Ovary (tissue), 7 donors: ENCODE measurements at regions not wholly inside any gene's neighbourhood (a gene's known extent, or its start where the extent isn't known, plus 50 kb on each side); places are given as distances from the start of the nearest gene placed in this dataset.

ENCODE experiments used
- DNase-seq, 5 donors: peaks; one replicate each; pipeline ENCODE4 v3.0.0-alpha.2; 2019 to 2020
- H3K27ac ChIP-seq, 2 donors: fragments of 200-600 bp; one replicate each; pipeline versions ENCODE4 v1.5.1 to v1.8.0; 2019 to 2022
- H3K27me3 ChIP-seq: fragments of 200-600 bp; one replicate; pipeline ENCODE4 v1.8.0; 2022
- H3K36me3 ChIP-seq: fragments of 200-600 bp; sonication (generic); one replicate; pipeline ENCODE4 v1.5.1; 2019
- H3K4me1 ChIP-seq: one replicate; pipeline ENCODE4 v1.8.1; 2013; ENCODE audit warnings: mild to moderate bottlenecking, moderate library complexity; ENCODE audit not compliant: insufficient read depth
- H3K4me3 ChIP-seq: fragments of 200-600 bp; sonication (generic); one replicate; pipeline ENCODE4 v1.5.1; 2017
- H3K9me3 ChIP-seq, 2 donors: fragments of 200-600 bp in 1 of 2; sonication (generic) in 1 of 2; one replicate each; pipeline versions ENCODE4 v1.5.1 to v1.8.1; 2013 to 2019; ENCODE audit warnings: mild to moderate bottlenecking in 1 of 2, moderate library complexity in 1 of 2
- CTCF ChIP-seq, 3 donors: fragments of 450-650 bp in 2 of 3; fragments of 200-600 bp in 1 of 3; IDR thresholded peaks; one replicate each; pipeline versions ENCODE4 v1.5.1 to v1.8.0; 2016 to 2022; ENCODE audit warnings: antibody characterized with exemption in 3 of 3, mild to moderate bottlenecking in 1 of 3
- EP300 ChIP-seq: sonication (generic); formaldehyde crosslinking; IDR thresholded peaks from one replicate; pipeline ENCODE4 v1.6.1; 2017; ENCODE audit warnings: antibody characterized with exemption
- POLR2A ChIP-seq: fragments of 450-650 bp; IDR thresholded peaks from one replicate; pipeline ENCODE4 v1.6.1; 2017; ENCODE audit warnings: antibody characterized with exemption, mild to moderate bottlenecking, moderate library complexity
- WGBS, 3 donors: extraction: QIAGEN DNeasy Blood & Tissue Kit in 1 of 3; methylation state at CpG; one replicate each; pipeline versions ENCODE4 v1.1.5 to v1.1.7; 2013 to 2017; 5-methylcytosine and 5-hydroxymethylcytosine counted together
- intact Hi-C, 4 donors: fragments of 100-400 bp; cut with DNase I; formaldehyde crosslinking; loops; one replicate each; pipeline versions ENCODE4 v1.11.0 to v1.15.1; 2022 to 2023
- donor health status: DM: no; HTN: no; CAD: no; lungs with moderate emphysema.
- donor health status: DM: no; HTN: no; CAD: no.
- donor health status: Bipolar disorder and iron deficiency.
- donor health status: DM: no; HTN: no; CAD: no.
- donor health status: DM: yes; HTN: yes; CAD: no.

GRCh38 chr1:233780049-233780448 is 124.4 kb upstream of the SLC35F3 start:
- Histone ChIP-seq H3K36me3 (no peaks in the 10 kb centered on the region), H3K9me3 (no peaks in the 10 kb centered on the region), H3K27me3 (no peaks in the 10 kb centered on the region), H3K4me1 (no peaks in the 10 kb centered on the region), H3K4me3 (no peak overlapping the region), H3K27ac (no peak overlapping the region)
- intact Hi-C loops = no loop called here
- WGBS, 3 donors = 87 to 96% (median 92%) methylated on average over 2 of the region's 2 CpGs
- TF ChIP-seq CTCF (IDR thresholded peaks at IDR 0.05) (no peak), EP300 (no peak), POLR2A (no peak)
- no peak for DNase-seq

GRCh38 chr1:233782937-233783586 is 121.4 kb upstream of the SLC35F3 start:
- Histone ChIP-seq H3K4me3 (no peak overlapping the region), H3K36me3 (no peaks in the 10 kb centered on the region), H3K27me3 (no peaks in the 10 kb centered on the region), H3K9me3 (no peaks in the 10 kb centered on the region), H3K4me1 (no peaks in the 10 kb centered on the region), H3K27ac (no peak overlapping the region)
- no peak for DNase-seq
- WGBS, 3 donors = 85 to 92% (median 87%) methylated on average over 9 of the region's 9 CpGs
- intact Hi-C loops = no loop called here
- no peak for TF ChIP-seq POLR2A
- TF ChIP-seq CTCF (IDR thresholded peaks at IDR 0.05) = no peak
- TF ChIP-seq EP300 = no peak

- intact Hi-C loops = no loop called here
- TF ChIP-seq CTCF (IDR thresholded peaks at IDR 0.05) (no peak), POLR2A (no peak), EP300 (no peak)
- Histone ChIP-seq H3K9me3 (no peaks in the 10 kb centered on the region), H3K4me3 (no peak overlapping the region), H3K27me3 (no peaks in the 10 kb centered on the region), H3K27ac (no peak overlapping the region), H3K36me3 (no peaks in the 10 kb centered on the region), H3K4me1 (no peaks in the 10 kb centered on the region)
- WGBS, 3 donors = 79 to 91% (median 84%) methylated on average over 3 of the region's 3 CpGs
- no peak for DNase-seq
These were observed 116.9 kb upstream of the SLC35F3 start for GRCh38 chr1:233787599-233787998.

- Histone ChIP-seq H3K4me3 (no peak overlapping the region), H3K36me3 (no peaks in the 10 kb centered on the region), H3K27me3 (no peaks in the 10 kb centered on the region), H3K4me1 (no peaks in the 10 kb centered on the region), H3K27ac (no peak overlapping the region), H3K9me3 (no peaks in the 10 kb centered on the region)
- intact Hi-C loops = no loop called here
- TF ChIP-seq POLR2A (no peak), EP300 (no peak), CTCF (IDR thresholded peaks at IDR 0.05) (no peak)
- no peak for DNase-seq
These were observed 115.8 kb upstream of the SLC35F3 start for GRCh38 chr1:233788687-233789086.
